GM12892 (cell line): ENCODE measurements at regions not wholly inside any gene's neighbourhood (a gene's known extent, or its start where the extent isn't known, plus 50 kb on each side); places are given as distances from the start of the nearest gene placed in this dataset.

Experiments
- DNase-seq: peaks from one replicate; pipeline ENCODE4 v3.0.0; 2011; ENCODE audit not compliant: insufficient read length
- FAIRE-seq: peaks from 2 replicates; lab custom pipeline; 2011; peaks lifted over from hg19 to GRCh38; lab: Jason Lieb, UNC
- POLR2A ChIP-seq: IDR thresholded peaks from 2 replicates; pipeline ENCODE4 v1.6.1; 2011; ENCODE audit warnings: low read depth, low read length, control low read depth
- POLR2AphosphoS5 ChIP-seq: IDR thresholded peaks from 2 replicates; pipeline ENCODE4 v1.6.1; 2011; ENCODE audit warnings: low read depth, low read length, control low read depth
- TAF1 ChIP-seq: IDR thresholded peaks from 2 replicates; pipeline ENCODE4 v1.6.1; 2011; ENCODE audit warnings: low read depth, mild to moderate bottlenecking, control low read depth, low read length, borderline replicate concordance

GRCh38 chr6:51495096-51495495 is 592.3 kb downstream of the PKHD1 start:
- FAIRE-seq (no peak), DNase-seq (no peak)
- no peak for TF ChIP-seq POLR2A
- TF ChIP-seq TAF1, result no peak
- TF ChIP-seq POLR2AphosphoS5, result no peak

DNA sequence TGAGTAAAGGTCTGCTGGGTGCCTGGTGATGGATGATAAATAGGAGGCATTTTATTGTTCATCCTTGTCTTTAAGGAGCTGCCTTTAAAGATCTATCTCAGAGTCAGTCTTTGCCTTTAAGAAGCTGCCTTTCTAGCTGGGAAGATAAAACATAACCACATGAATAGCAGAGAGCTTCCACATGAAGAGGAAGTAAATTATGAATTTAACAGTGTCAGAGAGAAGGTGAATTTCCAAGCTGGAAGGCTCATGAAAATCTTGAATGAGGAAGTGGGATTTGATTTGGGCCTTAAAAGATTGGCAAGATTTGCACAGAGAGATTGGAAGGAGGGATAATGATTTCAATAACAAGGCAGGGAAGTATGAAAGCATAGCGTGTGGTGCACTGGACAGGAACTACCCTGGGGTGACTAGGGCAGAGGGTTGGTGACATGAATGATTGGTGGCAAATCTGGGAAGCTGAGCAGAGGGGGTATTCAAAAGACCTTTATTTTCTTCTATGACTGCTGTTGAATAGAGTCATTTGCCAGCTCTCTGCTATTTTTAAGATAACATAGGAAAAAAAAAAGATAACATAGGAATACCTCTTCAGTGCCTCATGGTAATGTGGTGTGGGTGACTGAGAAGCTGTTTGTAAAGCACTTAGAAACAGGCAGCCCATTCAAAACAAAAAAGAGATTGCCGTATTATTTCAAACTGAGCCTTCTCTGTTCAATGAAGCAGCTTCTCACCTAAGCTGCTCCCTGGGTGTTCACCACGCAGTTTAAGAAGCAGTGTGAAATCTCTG is 591.6 kb downstream of the PKHD1 start:
- TF ChIP-seq POLR2AphosphoS5 (no peak), POLR2A (no peak), TAF1 (no peak)
- FAIRE-seq (no peak), DNase-seq (no peak)

DNA sequence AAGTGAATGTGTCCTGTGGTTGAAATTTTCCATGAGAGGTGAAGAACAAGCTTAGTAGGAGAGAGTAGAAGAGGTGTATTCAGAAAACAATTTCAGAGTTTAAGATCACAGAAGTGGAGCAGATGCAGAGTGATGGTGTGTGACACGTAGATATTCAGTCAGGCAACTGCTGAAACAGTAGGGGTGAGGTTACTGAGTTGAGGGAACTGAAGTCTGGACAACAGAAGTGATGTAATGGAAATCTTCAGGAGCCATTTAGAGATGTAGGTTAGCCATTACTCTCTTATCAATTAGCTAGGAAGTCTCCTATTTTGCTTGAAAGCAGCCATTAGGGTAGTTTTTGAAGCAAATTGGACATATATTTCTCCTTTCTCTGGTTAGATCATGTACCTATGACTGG is 584.4 kb downstream of the PKHD1 start:
- FAIRE-seq, result no peak
- DNase-seq, result no peak
- TF ChIP-seq TAF1 (no peak), POLR2AphosphoS5 (no peak), POLR2A (no peak)

DNA sequence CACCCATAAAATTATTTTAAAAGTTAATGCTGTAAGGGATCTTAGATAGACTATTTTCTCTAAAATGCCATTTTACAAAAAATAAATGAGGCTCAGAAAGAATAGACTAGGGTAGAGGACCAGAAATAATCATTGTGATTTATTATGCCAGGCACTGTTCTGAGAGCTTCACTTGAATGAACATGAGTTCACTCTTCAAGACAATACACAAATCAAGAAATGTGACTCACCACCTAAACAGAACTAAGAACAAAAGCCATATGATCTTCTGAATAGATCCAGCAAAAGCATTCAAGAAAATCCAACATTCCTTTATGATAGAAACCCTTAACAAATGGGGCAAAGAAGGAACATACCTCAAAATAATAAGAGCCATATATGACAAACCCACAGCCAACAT is 582.0 kb downstream of the PKHD1 start:
- TF ChIP-seq POLR2AphosphoS5, result no peak
- TF ChIP-seq TAF1, result no peak
- TF ChIP-seq POLR2A, result no peak
- FAIRE-seq, result no peak
- DNase-seq, result no peak

DNA sequence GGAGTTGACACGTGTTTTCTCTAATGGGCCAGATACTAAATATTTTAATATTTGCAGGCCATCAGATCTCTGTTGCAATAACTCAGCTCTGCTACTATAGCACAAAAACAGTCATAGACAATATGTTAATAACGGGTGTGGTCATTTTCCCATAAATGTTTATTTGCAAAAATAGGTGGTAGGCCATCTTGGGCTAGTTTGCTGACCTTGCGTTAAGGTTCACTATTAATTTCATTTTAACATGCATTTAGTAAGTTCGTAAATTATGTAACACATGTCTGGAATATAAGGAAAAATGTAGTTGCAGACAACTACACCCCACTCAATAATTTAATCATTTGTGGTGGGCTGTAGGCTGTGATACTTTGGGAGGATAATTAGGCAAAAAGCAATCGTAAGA is 577.8 kb downstream of the PKHD1 start:
- DNase-seq (no peak), FAIRE-seq (no peak)
- TF ChIP-seq POLR2A, result no peak

DNA sequence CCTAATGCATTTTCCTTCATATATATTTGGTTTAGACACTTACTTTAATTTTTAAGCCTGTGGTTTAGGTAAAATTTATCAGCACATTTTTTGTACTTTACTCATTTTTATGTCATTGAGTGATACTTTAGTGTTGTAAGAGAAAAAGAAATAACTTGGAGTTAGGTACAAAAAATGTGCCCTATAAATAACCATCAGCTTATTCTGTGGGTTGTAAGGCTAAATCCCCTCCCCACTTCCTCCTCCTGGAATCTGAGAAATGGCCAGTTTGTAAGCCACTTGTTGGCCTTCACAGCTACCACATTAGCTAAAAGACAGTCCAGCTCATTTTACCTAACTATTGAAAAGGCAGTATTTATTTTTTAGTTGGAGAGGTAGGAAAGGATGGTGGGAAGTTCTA is 576.3 kb downstream of the PKHD1 start:
- no peak for TF ChIP-seq POLR2AphosphoS5
- no peak for TF ChIP-seq POLR2A
- TF ChIP-seq TAF1, result no peak
- FAIRE-seq (no peak), DNase-seq (no peak)

- FAIRE-seq (no peak), DNase-seq (no peak)
- TF ChIP-seq TAF1 (no peak), POLR2AphosphoS5 (no peak), POLR2A (no peak)
These were observed 573.3 kb downstream of the PKHD1 start for GRCh38 chr6:51513891-51514747.

DNA sequence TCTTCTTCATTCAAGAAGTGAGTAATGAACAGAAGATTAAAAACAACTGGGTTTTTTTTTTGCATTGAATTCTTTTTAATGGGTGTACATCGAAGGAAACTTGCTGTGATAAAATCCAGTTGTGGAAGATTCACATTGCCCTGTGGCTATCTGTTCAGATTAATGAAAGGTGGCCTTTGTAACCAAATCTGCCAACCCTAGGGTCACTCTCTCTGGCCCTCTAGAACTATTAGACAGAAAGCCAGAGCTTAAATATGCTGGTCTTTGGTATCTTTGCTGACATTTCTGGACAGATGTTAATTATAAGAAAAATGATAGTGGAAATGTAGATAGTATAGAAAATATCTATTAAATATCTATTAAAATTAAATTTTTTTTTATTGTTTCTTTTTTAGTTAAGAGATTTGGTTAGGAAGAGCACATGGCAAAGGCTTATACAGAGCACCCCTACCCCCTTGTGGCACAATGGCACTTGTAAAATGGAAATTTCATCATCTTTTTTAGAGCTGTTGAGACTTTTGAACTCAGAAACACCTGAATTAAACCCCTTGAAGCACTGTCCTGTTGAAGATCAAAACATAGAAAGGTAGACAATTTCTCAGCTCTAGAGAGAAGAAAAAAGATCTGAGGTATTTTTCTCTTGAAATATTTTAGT is 572.5 kb downstream of the PKHD1 start:
- FAIRE-seq, result no peak
- DNase-seq, result no peak
- no peak for TF ChIP-seq POLR2AphosphoS5
- TF ChIP-seq POLR2A, result no peak
- no peak for TF ChIP-seq TAF1

DNA sequence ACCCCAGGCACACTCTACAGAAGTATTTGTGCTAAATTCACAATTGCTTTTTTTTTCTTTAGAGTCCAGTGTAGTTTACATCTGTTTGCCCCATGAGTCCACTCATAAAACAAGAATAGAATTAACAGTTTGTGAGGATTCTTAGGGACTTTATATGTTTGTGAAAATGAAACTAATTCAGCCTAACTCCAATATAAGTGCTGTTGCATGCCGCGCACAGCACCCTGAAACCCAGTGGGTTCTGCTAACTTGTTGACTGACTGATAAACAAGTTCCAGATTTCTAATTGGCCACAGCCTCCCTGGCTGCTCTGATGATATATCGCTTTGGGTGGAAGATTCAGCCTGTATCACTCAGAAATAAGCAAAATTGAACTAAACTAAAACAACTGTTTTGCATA is 561.4 kb downstream of the PKHD1 start:
- no peak for FAIRE-seq
- TF ChIP-seq TAF1 (no peak), POLR2AphosphoS5 (no peak), POLR2A (no peak)

GRCh38 chr6:51526922-51527321 is 560.5 kb downstream of the PKHD1 start:
- FAIRE-seq (no peak), DNase-seq (no peak)
- TF ChIP-seq POLR2A (no peak), POLR2AphosphoS5 (no peak), TAF1 (no peak)

More for the DNA sequence above, 561.4 kb downstream of the PKHD1 start:
- no peak for DNase-seq

DNA sequence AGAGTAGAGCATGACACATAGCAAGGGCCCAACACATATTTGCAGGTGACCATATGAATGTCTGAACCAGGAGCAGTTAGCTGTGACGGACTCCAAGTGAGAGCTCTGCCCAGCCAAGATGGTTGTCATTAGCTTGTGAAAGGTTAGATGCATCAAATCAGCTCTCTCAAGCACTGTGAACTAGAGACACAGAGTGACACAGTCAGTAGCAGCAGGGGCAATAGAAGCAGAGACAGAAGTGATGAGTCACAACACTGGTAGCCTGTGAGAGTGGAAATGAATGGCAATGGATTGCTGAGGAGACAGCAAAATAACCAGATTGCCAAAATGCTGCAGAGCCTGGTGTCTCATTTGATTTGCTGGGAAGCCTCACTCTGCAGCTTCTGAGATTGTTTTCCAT is 558.9 kb downstream of the PKHD1 start:
- DNase-seq (no peak), FAIRE-seq (no peak)
- TF ChIP-seq POLR2A, result no peak

GRCh38 chr6:51529240-51529639 is 558.2 kb downstream of the PKHD1 start:
- TF ChIP-seq TAF1, result no peak
- FAIRE-seq (no peak), DNase-seq (no peak)

GRCh38 chr6:51531623-51532022 is 555.8 kb downstream of the PKHD1 start:
- TF ChIP-seq POLR2A (no peak), POLR2AphosphoS5 (no peak), TAF1 (no peak)
- FAIRE-seq (no peak), DNase-seq (no peak)
